Panc1 (cell line): ENCODE measurements at regions not wholly inside any gene's neighbourhood (a gene's known extent, or its start where the extent isn't known, plus 50 kb on each side); places are given as distances from the start of the nearest gene placed in this dataset.
"Not testable (repeated sequence)": the region's sequence is repeated elsewhere in the genome, so short reads cannot be mapped to it uniquely, and the experiment has no call there.

Experiments used
- ATAC-seq: fragments of 200-7000 bp; cut with Tn5 transposase; 2 replicates; pipeline ENCODE4 v1.9.1; 2020; ENCODE audit warnings: mild to moderate bottlenecking, moderate library complexity
- BruUV-seq: library from RNA; stranded (reverse); fragments of 400-500 nt; replicated peaks from 2 replicates; lab custom pipeline; 2021; lab: Mats Ljungman, UMichigan
- CTCF ChIA-PET: fragments of 300-600 bp; sonication (Branson Sonifier 250); formaldehyde crosslinking; loops from one replicate; lab custom pipeline; 2022; ENCODE audit warnings: antibody characterized with exemption; lab: Charles Lee
- POLR2A ChIA-PET: fragments of 300-600 bp; sonication (Branson Sonifier 250); formaldehyde crosslinking; loops from one replicate; lab custom pipeline; 2022; ENCODE audit warnings: antibody characterized with exemption; lab: Charles Lee
- DNase-seq: peaks from one replicate; pipeline ENCODE4 v3.0.0-alpha.2; 2010; ENCODE audit warnings: low read depth, low spot score
- H3K27ac ChIP-seq: 2 replicates; pipeline ENCODE4 v1.5.1; 2011; ENCODE audit warnings: mild to moderate bottlenecking, low read length, inconsistent platforms
- H3K27me3 ChIP-seq: fragments of 200-500 bp; sonication (Bioruptor generic); 2 replicates; pipeline ENCODE4 v1.6.0; 2014; ENCODE audit warnings: low read length, inconsistent platforms; ENCODE audit not compliant: control insufficient read depth, insufficient read depth
- H3K36me3 ChIP-seq: fragments of 200-500 bp; sonication (Bioruptor generic); 2 replicates; pipeline ENCODE4 v1.5.1; 2014; ENCODE audit warnings: inconsistent platforms, mild to moderate bottlenecking, low read length, moderate library complexity; ENCODE audit not compliant: control insufficient read depth, insufficient read depth
- H3K4me1 ChIP-seq: 2 replicates; pipeline ENCODE4 v1.5.1; 2011; ENCODE audit warnings: inconsistent platforms, mild to moderate bottlenecking, low read length, moderate library complexity; ENCODE audit not compliant: control insufficient read depth, insufficient read depth
- H3K4me3 ChIP-seq, 2 experiments: 2 replicates each; pipeline ENCODE4 v1.5.1; 2011 to 2012; ENCODE audit warnings: low read depth in 2 of 2, low read length in 2 of 2, mild to moderate bottlenecking in 2 of 2, inconsistent platforms in 1 of 2, moderate library complexity in 1 of 2
- H3K9me3 ChIP-seq: fragments of 200-500 bp; sonication (Bioruptor generic); 2 replicates; pipeline ENCODE4 v1.5.1; 2014; ENCODE audit warnings: low read depth, mild to moderate bottlenecking, inconsistent platforms, low read length, moderate library complexity; ENCODE audit not compliant: control insufficient read depth, insufficient read depth
- CTCF ChIP-seq: fragments of 450-650 bp; IDR thresholded peaks from 2 replicates; pipeline ENCODE4 v1.5.1; 2017; ENCODE audit warnings: mild to moderate bottlenecking
- POLR2AphosphoS5 ChIP-seq: IDR thresholded peaks from 2 replicates; pipeline ENCODE4 v1.6.1; 2012; ENCODE audit warnings: mild to moderate bottlenecking, low read depth, low read length, moderate library complexity
- REST ChIP-seq, 2 experiments: IDR thresholded peaks; 2 replicates each; pipeline ENCODE4 v1.6.1; 2011 to 2012; ENCODE audit warnings: low read depth in 2 of 2, control low read depth in 1 of 2, low read length in 1 of 2, mild to moderate bottlenecking in 1 of 2, moderate library complexity in 1 of 2; ENCODE audit not compliant: insufficient read depth in 1 of 2
- SIN3A ChIP-seq: IDR thresholded peaks from 2 replicates; pipeline ENCODE4 v1.6.1; 2012; ENCODE audit warnings: low read depth, mild to moderate bottlenecking, low read length, moderate library complexity, borderline replicate concordance; ENCODE audit not compliant: insufficient read depth
- TCF7L2 ChIP-seq: IDR thresholded peaks from 2 replicates; pipeline ENCODE4 v1.6.1; 2011; ENCODE audit warnings: mild to moderate bottlenecking, low read depth, low read length, inconsistent platforms
- in situ Hi-C: cut with HindIII; loops from 2 replicates; pipeline ENCODE4 v1.10.0; 2016; ENCODE audit warnings: low sequenced_read_pairs, low pct_unique_long_range_greater_than_20kb
- intact Hi-C: fragments of 100-400 bp; cut with micrococcal nuclease; formaldehyde crosslinking; loops from one replicate; pipeline ENCODE4 v1.10.0; 2022; ENCODE audit not compliant: unreplicated experiment

GRCh38 chr4:22596409-22596808 is 80.5 kb upstream of the ADGRA3 start:
- CTCF ChIA-PET: no interaction called here
- Histone ChIP-seq H3K27ac (no peak overlapping the region), H3K4me1 (no peaks in the 10 kb centered on the region), H3K9me3 (no peaks in the 10 kb centered on the region), H3K27me3 (no peaks in the 10 kb centered on the region), H3K36me3 (no peaks in the 10 kb centered on the region), H3K4me3 (no peak overlapping the region)
- BruUV-seq: no TSS peak
- no peak for DNase-seq
- in situ Hi-C loops: no loop called here
- intact Hi-C loops: no loop called here
- POLR2A ChIA-PET: no interaction called here
- TF ChIP-seq POLR2AphosphoS5: no peak
- TF ChIP-seq CTCF: no peak
- no peak for TF ChIP-seq SIN3A
- TF ChIP-seq TCF7L2: no peak
- no peak for TF ChIP-seq REST (IDR thresholded peaks at IDR 0.05; ENCODE audit: insufficient read depth in 1 of 2, low read depth in 2 of 2, low read length in 1 of 2)
- no peak for ATAC-seq

GRCh38 chr4:22597471-22597870 is 81.6 kb upstream of the ADGRA3 start:
- Histone ChIP-seq H3K4me1 (no peaks in the 10 kb centered on the region), H3K36me3 (no peaks in the 10 kb centered on the region), H3K27ac (no peak overlapping the region), H3K9me3 (no peaks in the 10 kb centered on the region), H3K4me3 (no peak overlapping the region), H3K27me3 (no peaks in the 10 kb centered on the region)
- CTCF ChIA-PET: no interaction called here
- TF ChIP-seq SIN3A (no peak), REST (IDR thresholded peaks at IDR 0.05; ENCODE audit: insufficient read depth in 1 of 2, low read depth in 2 of 2, low read length in 1 of 2) (no peak), CTCF (no peak), POLR2AphosphoS5 (no peak), TCF7L2 (no peak)
- in situ Hi-C loops: no loop called here
- POLR2A ChIA-PET: no interaction called here
- DNase-seq (no peak), ATAC-seq (no peak)
- no TSS peak for BruUV-seq
- intact Hi-C loops: no loop called here

- H3K36me3 ChIP-seq: not testable (repeated sequence)
Measured at GRCh38 chr4:22598113-22599047, 82.5 kb upstream of the ADGRA3 start.

More at GRCh38 chr4:22598113-22599047, 82.5 kb upstream of the ADGRA3 start:
- BruUV-seq, H3K4me3 ChIP-seq, ATAC-seq, H3K4me1 ChIP-seq, POLR2A ChIA-PET, DNase-seq, H3K27me3 ChIP-seq, H3K27ac ChIP-seq, intact Hi-C loops, H3K9me3 ChIP-seq, CTCF ChIA-PET, in situ Hi-C loops: not testable (repeated sequence)
